ENCODE measurements at regions not wholly inside any gene's neighbourhood (a gene's known extent, or its start where the extent isn't known, plus 50 kb on each side); places are given as distances from the start of the nearest gene placed in this dataset.

- in situ Hi-C loops (cut with MboI) (no loop called here), intact Hi-C loops (cut with micrococcal nuclease) (no loop called here)
- no peak overlapping the region for H3K4me3 ChIP-seq
- 1% methylated on average over 11 of the region's 14 CpGs for whole genome bisulfite sequencing (ENCODE audit: insufficient coverage, low coverage, missing lambda C conversion rate)
- no peaks in the 10 kb centered on the region for H3K36me3 ChIP-seq (ENCODE audit: control insufficient read depth, insufficient read depth, low read length)
- no peak for ATAC-seq
- no peak for TF ChIP-seq MCM3 (IDR thresholded peaks at IDR 0.05)
- no peak for TF ChIP-seq DDX20 (tag; IDR thresholded peaks at IDR 0.05; ENCODE audit: low read depth)
- no peak overlapping the region for H3K27ac ChIP-seq (ENCODE audit: extremely low read depth, low read depth, low read length)
- H3K4me2 ChIP-seq (ENCODE audit: insufficient read depth, low read length): no peak overlapping the region
- no peaks in the 10 kb centered on the region for H3K9me1 ChIP-seq (ENCODE audit: control insufficient read depth, insufficient read depth, low read length)
- no TSS peak for BruUV-seq (replicated peaks)
- H3K27me3 ChIP-seq (ENCODE audit: control insufficient read depth in 2 of 2, insufficient read depth in 2 of 2, low read length in 2 of 2): no peaks in the 10 kb centered on the region
- H3K9ac ChIP-seq (ENCODE audit: insufficient read depth in 1 of 2, low read depth in 2 of 2, low read length in 2 of 2): no peak overlapping the region
- no peaks in the 10 kb centered on the region for H3K4me1 ChIP-seq (replicated peaks in 1 of 2; ENCODE audit: control insufficient read depth in 2 of 2, insufficient read depth in 2 of 2, low read length in 2 of 2)
- no peak for DNase-seq (ENCODE audit: extremely low read depth in 1 of 4, low spot score in 3 of 4)
- CTCF ChIA-PET (ENCODE audit: low intra/inter-chr PET ratio): no interaction called here
- POLR2A ChIA-PET: no interaction called here
- H3K9me3 ChIP-seq (replicated peaks; ENCODE audit: control insufficient read depth, insufficient read depth, low read depth, low read length): no peaks in the 10 kb centered on the region
- H3K79me2 ChIP-seq (ENCODE audit: control insufficient read depth, insufficient read depth, low read length): no peaks in the 10 kb centered on the region
- H2AFZ ChIP-seq (ENCODE audit: low read depth, low read length): no peak overlapping the region
- no peak for FAIRE-seq
- H4K20me1 ChIP-seq (replicated peaks; ENCODE audit: control insufficient read depth, insufficient read depth, low read length): no peaks in the 10 kb centered on the region
These were observed 517.0 kb downstream of the CCDC171 start for GRCh38 chr9:16069671-16070454.

DNA sequence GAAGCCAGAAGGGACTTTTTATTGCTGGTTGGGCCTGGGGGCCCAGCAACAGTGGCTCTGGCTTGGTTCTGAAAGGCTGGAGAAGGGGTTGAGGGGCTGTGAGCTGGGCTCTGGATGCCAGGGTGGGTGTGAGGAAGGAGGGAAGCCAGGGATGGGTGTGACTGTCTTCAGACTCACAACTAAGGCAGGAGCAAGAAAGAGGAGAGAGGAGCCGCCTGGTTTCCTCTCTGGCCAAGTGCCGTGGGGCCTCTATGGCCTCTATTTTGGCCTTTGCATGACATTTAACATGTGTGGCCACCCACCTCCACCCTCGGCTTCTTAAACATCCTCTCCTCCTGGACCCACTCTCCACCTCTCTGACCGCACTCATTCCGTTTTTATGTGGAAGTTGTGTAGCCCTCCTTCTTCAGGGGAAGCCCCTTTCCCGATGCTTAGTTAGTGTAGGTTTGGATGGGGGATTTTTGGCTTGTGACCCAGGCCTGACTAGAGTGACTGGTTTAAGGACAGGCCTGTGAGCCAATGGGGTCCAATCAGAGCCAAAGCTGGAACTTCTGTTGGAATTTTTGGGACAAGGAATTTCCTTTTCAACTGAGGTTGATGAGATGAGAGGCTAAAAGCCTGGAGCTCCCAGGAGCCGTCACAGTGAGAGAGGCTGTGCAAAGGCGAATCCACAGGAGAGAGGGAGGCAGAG lies 517.8 kb downstream of the CCDC171 start:
- Histone ChIP-seq H3K27me3 (ENCODE audit: control insufficient read depth in 2 of 2, insufficient read depth in 2 of 2, low read length in 2 of 2) (no peaks in the 10 kb centered on the region), H4K20me1 (replicated peaks; ENCODE audit: control insufficient read depth, insufficient read depth, low read length) (no peaks in the 10 kb centered on the region), H3K9me1 (ENCODE audit: control insufficient read depth, insufficient read depth, low read length) (no peaks in the 10 kb centered on the region), H3K79me2 (ENCODE audit: control insufficient read depth, insufficient read depth, low read length) (no peaks in the 10 kb centered on the region), H3K9ac (ENCODE audit: insufficient read depth in 1 of 2, low read depth in 2 of 2, low read length in 2 of 2) (no peak overlapping the region), H3K9me3 (replicated peaks; ENCODE audit: control insufficient read depth, insufficient read depth, low read depth, low read length) (no peaks in the 10 kb centered on the region), H2AFZ (ENCODE audit: low read depth, low read length) (no peak overlapping the region), H3K4me1 (replicated peaks in 1 of 2; ENCODE audit: control insufficient read depth in 2 of 2, insufficient read depth in 2 of 2, low read length in 2 of 2) (no peaks in the 10 kb centered on the region), H3K4me3 (no peak overlapping the region), H3K36me3 (ENCODE audit: control insufficient read depth, insufficient read depth, low read length) (no peaks in the 10 kb centered on the region), H3K27ac (ENCODE audit: extremely low read depth, low read depth, low read length) (no peak overlapping the region), H3K4me2 (ENCODE audit: insufficient read depth, low read length) (no peak overlapping the region)
- POLR2A ChIA-PET: no interaction called here
- WGBS (ENCODE audit: insufficient coverage, low coverage, missing lambda C conversion rate): 2% methylated on average over 6 of the region's 8 CpGs
- intact Hi-C loops (cut with micrococcal nuclease) (no loop called here), in situ Hi-C loops (cut with MboI) (no loop called here)
- TF ChIP-seq DIDO1 (tag; IDR thresholded peaks at IDR 0.05; ENCODE audit: low read depth) (no peak), PHB2 (IDR thresholded peaks at IDR 0.05; ENCODE audit: low read depth) (no peak)
- FAIRE-seq: no peak
- no peak for ATAC-seq
- no TSS peak for BruUV-seq (replicated peaks)
- DNase-seq (ENCODE audit: extremely low read depth in 1 of 4, low spot score in 3 of 4): no peak
- CTCF ChIA-PET (ENCODE audit: low intra/inter-chr PET ratio): no interaction called here

All from K562 (cell line).